ENCODE measurements at regions not wholly inside any gene's neighbourhood (a gene's known extent, or its start where the extent isn't known, plus 50 kb on each side); places are given as distances from the start of the nearest gene placed in this dataset.

DNA sequence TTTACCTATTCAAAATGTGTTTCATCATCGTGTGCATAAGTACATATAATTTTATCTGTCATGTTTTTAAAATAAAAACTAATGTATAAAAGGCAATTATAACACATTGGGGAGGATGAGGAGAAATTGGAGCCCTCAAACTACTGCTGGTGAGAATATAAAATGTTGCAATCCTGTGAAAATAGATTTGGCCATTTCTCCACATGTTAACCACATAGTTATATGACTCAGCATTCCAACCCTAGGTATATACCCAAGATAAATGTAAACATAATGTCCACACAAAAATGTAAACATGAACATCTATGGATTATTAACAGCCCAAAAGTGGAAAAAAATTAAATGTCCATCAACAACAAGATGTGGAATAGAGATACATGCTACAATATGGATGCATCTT, 928.0 kb upstream of the FAT3 start:
- TF ChIP-seq POLR2AphosphoS5 (IDR thresholded peaks at IDR 0.05), result no peak
- TF ChIP-seq, protein P1, sequence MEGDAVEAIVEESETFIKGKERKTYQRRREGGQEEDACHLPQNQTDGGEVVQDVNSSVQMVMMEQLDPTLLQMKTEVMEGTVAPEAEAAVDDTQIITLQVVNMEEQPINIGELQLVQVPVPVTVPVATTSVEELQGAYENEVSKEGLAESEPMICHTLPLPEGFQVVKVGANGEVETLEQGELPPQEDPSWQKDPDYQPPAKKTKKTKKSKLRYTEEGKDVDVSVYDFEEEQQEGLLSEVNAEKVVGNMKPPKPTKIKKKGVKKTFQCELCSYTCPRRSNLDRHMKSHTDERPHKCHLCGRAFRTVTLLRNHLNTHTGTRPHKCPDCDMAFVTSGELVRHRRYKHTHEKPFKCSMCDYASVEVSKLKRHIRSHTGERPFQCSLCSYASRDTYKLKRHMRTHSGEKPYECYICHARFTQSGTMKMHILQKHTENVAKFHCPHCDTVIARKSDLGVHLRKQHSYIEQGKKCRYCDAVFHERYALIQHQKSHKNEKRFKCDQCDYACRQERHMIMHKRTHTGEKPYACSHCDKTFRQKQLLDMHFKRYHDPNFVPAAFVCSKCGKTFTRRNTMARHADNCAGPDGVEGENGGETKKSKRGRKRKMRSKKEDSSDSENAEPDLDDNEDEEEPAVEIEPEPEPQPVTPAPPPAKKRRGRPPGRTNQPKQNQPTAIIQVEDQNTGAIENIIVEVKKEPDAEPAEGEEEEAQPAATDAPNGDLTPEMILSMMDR (IDR thresholded peaks at IDR 0.05), result no peak
